ENCODE measurements at regions not wholly inside any gene's neighbourhood (a gene's known extent, or its start where the extent isn't known, plus 50 kb on each side); places are given as distances from the start of the nearest gene placed in this dataset.
A peak's percentile ranks its signal among the peaks of the same experiment; 100 is the strongest.
"Not testable (repeated sequence)": the region's sequence is repeated elsewhere in the genome, so short reads cannot be mapped to it uniquely, and the experiment has no call there.

GRCh38 chr6:163760860-163761259 lies 346.3 kb downstream of the QKI start:
- H3K4me3 Mint-ChIP-seq: no peak overlapping the region
- peaks cover 63% of the 10 kb centered on the region for H3K27me3 Mint-ChIP-seq
- DNase-seq: no peak
- ATAC-seq: no peak
- no peaks in the 10 kb centered on the region for H3K4me1 Mint-ChIP-seq
- no peak overlapping the region for H3K27ac Mint-ChIP-seq
- no peaks in the 10 kb centered on the region for H3K9me3 Mint-ChIP-seq

GRCh38 chr6:163759542-163759941 lies 345.0 kb downstream of the QKI start:
- Mint-ChIP-seq H3K27me3 (peaks cover 69% of the 10 kb centered on the region), H3K27ac (no peak overlapping the region), H3K4me3 (no peak overlapping the region)

GRCh38 chr6:163757520-163757919 lies 343.0 kb downstream of the QKI start:
- H3K27me3 Mint-ChIP-seq: peaks cover 53% of the 10 kb centered on the region
- peaks cover 3 to 11% of the 10 kb centered on the region in 2 donors for H3K9me3 Mint-ChIP-seq
- ATAC-seq (no peak), DNase-seq (no peak)
- H3K27ac Mint-ChIP-seq: no peak overlapping the region
- H3K4me3 Mint-ChIP-seq: no peak overlapping the region
- H3K4me1 Mint-ChIP-seq: no peaks in the 10 kb centered on the region

More at GRCh38 chr6:163759542-163759941, 345.0 kb downstream of the QKI start:
- ATAC-seq: no peak
- Mint-ChIP-seq H3K4me1 (no peaks in the 10 kb centered on the region), H3K9me3 (peaks cover 0 to 7% of the 10 kb centered on the region in 2 donors)
- no peak for DNase-seq

- DNase-seq (no peak), ATAC-seq (no peak)
- Mint-ChIP-seq H3K27ac (no peak overlapping the region), H3K9me3 (peaks cover 7 to 16% of the 10 kb centered on the region in 2 donors), H3K27me3 (peaks cover 55% of the 10 kb centered on the region), H3K4me3 (no peak overlapping the region), H3K4me1 (peaks cover 10% of the 10 kb centered on the region)
Observed at GRCh38 chr6:163756079-163756478, 341.6 kb downstream of the QKI start.

GRCh38 chr6:163754866-163755265 lies 340.3 kb downstream of the QKI start:
- Mint-ChIP-seq H3K4me3 (no peak overlapping the region), H3K9me3 (peaks cover 7 to 16% of the 10 kb centered on the region in 2 donors), H3K4me1 (peaks cover 20% of the 10 kb centered on the region), H3K27ac (no peak overlapping the region), H3K27me3 (peaks cover 54% of the 10 kb centered on the region)
- DNase-seq (no peak), ATAC-seq (no peak)

- no peak for ATAC-seq
- Mint-ChIP-seq H3K27me3 (peaks cover 51% of the 10 kb centered on the region), H3K4me3 (no peak overlapping the region), H3K27ac (no peak overlapping the region), H3K9me3 (peaks cover 7 to 16% of the 10 kb centered on the region in 2 donors), H3K4me1 (peaks cover 20% of the 10 kb centered on the region)
- DNase-seq: no peak
Observed at GRCh38 chr6:163753430-163753829, 338.9 kb downstream of the QKI start.

GRCh38 chr6:163752446-163752845 lies 337.9 kb downstream of the QKI start:
- Mint-ChIP-seq H3K27ac (no peak overlapping the region), H3K4me1 (peaks cover 20% of the 10 kb centered on the region), H3K27me3 (peaks cover 55% of the 10 kb centered on the region), H3K9me3 (peaks cover 7 to 16% of the 10 kb centered on the region in 2 donors), H3K4me3 (no peak overlapping the region)
- ATAC-seq (no peak), DNase-seq (no peak)

GRCh38 chr6:163751032-163751525 lies 336.6 kb downstream of the QKI start:
- Mint-ChIP-seq H3K4me3 (peak overlapping the region in 1 of 2 donors; percentile 27), H3K27me3 (peaks cover 58% of the 10 kb centered on the region), H3K9me3 (peaks cover 7 to 22% of the 10 kb centered on the region in 2 donors), H3K27ac (peak overlapping the region in 1 of 2 donors; percentile 74), H3K4me1 (peaks cover 25% of the 10 kb centered on the region)
- peak; percentile 17 for ATAC-seq
- DNase-seq: peak in 1 of 2 donors; percentile 17

GRCh38 chr6:163750431-163751031 lies 336.0 kb downstream of the QKI start:
- Mint-ChIP-seq H3K27me3 (peaks cover 58% of the 10 kb centered on the region), H3K4me3 (peak overlapping the region in 1 of 2 donors; percentile 10), H3K4me1 (peaks cover 25% of the 10 kb centered on the region), H3K27ac (peak overlapping the region in 1 of 2 donors; percentile 74), H3K9me3 (peaks cover 7 to 22% of the 10 kb centered on the region in 2 donors)
- DNase-seq (no peak), ATAC-seq (peak; percentile 27)

- H3K27me3 Mint-ChIP-seq: peaks cover 59% of the 10 kb centered on the region
- H3K4me1 Mint-ChIP-seq: peaks cover 25% of the 10 kb centered on the region
- no peak overlapping the region for H3K27ac Mint-ChIP-seq
Observed at GRCh38 chr6:163748886-163749285, 334.4 kb downstream of the QKI start.

GRCh38 chr6:163748036-163748435 lies 333.5 kb downstream of the QKI start:
- H3K4me1 Mint-ChIP-seq: peaks cover 25% of the 10 kb centered on the region
- peaks cover 7 to 15% of the 10 kb centered on the region in 2 donors for H3K9me3 Mint-ChIP-seq
- no peak overlapping the region for H3K4me3 Mint-ChIP-seq
- peaks cover 59% of the 10 kb centered on the region for H3K27me3 Mint-ChIP-seq
- no peak for ATAC-seq
- DNase-seq: no peak
- H3K27ac Mint-ChIP-seq: no peak overlapping the region

More at GRCh38 chr6:163748886-163749285, 334.4 kb downstream of the QKI start:
- ATAC-seq (peak; percentile 21), DNase-seq (no peak)
- Mint-ChIP-seq H3K9me3 (peaks cover 7 to 15% of the 10 kb centered on the region in 2 donors), H3K4me3 (no peak overlapping the region)

- DNase-seq, H3K4me3 Mint-ChIP-seq, ATAC-seq, H3K27ac Mint-ChIP-seq, H3K9me3 Mint-ChIP-seq: not testable (repeated sequence)
- Mint-ChIP-seq H3K4me1 (peaks cover 21% of the 10 kb centered on the region), H3K27me3 (peaks cover 62% of the 10 kb centered on the region)
Observed at GRCh38 chr6:163747058-163747457, 332.5 kb downstream of the QKI start.

GRCh38 chr6:163745536-163746400 lies 331.2 kb downstream of the QKI start:
- Mint-ChIP-seq H3K4me3 (no peak overlapping the region), H3K27ac (no peak overlapping the region), H3K4me1 (peaks cover 12% of the 10 kb centered on the region), H3K27me3 (peaks cover 60% of the 10 kb centered on the region), H3K9me3 (peaks cover 0 to 6% of the 10 kb centered on the region in 2 donors)
- no peak for ATAC-seq
- DNase-seq: no peak

GRCh38 chr6:163744256-163744925 lies 329.9 kb downstream of the QKI start:
- Mint-ChIP-seq H3K27ac (no peak overlapping the region), H3K4me3 (no peak overlapping the region), H3K9me3 (peaks cover 0 to 6% of the 10 kb centered on the region in 2 donors), H3K27me3 (peaks cover 51% of the 10 kb centered on the region), H3K4me1 (peaks cover 5% of the 10 kb centered on the region)
- ATAC-seq (no peak), DNase-seq (no peak)

GRCh38 chr6:163743796-163744195 lies 329.3 kb downstream of the QKI start:
- peaks cover 0 to 6% of the 10 kb centered on the region in 2 donors for H3K9me3 Mint-ChIP-seq
- DNase-seq (no peak), ATAC-seq (no peak)
- peaks cover 5% of the 10 kb centered on the region for H3K4me1 Mint-ChIP-seq
- H3K27me3 Mint-ChIP-seq: peaks cover 45% of the 10 kb centered on the region
- H3K27ac Mint-ChIP-seq: no peak overlapping the region
- no peak overlapping the region for H3K4me3 Mint-ChIP-seq

Data from stimulated activated naive CD8-positive, alpha-beta T cell treated with anti-CD3 and anti-CD28 coated beads, Interleukin-15, amount 100 ng/mL, for 72 hours (primary cell).